Parathyroid adenoma (tissue), 2 donors: ENCODE measurements at regions not wholly inside any gene's neighbourhood (a gene's known extent, or its start where the extent isn't known, plus 50 kb on each side); places are given as distances from the start of the nearest gene placed in this dataset.

ENCODE experiments used
- H2AFZ ChIP-seq: fragments of 300-600 bp; sonication (generic); one replicate; pipeline ENCODE4 v1.7.0; 2017; ENCODE audit warnings: antibody characterized with exemption, mild to moderate bottlenecking
- H3K27ac ChIP-seq: fragments of 300-600 bp; sonication (generic); one replicate; pipeline ENCODE4 v1.7.0; 2017
- H3K27me3 ChIP-seq: fragments of 300-600 bp; sonication (generic); one replicate; pipeline ENCODE4 v1.7.0; 2017; ENCODE audit warnings: low read length; ENCODE audit not compliant: control insufficient read depth, insufficient read depth
- H3K36me3 ChIP-seq: fragments of 300-600 bp; sonication (generic); one replicate; pipeline ENCODE4 v1.7.0; 2017; ENCODE audit warnings: low read length; ENCODE audit not compliant: control insufficient read depth, insufficient read depth
- H3K4me1 ChIP-seq: fragments of 300-600 bp; sonication (generic); one replicate; pipeline ENCODE4 v1.7.0; 2017; ENCODE audit warnings: control low read depth
- H3K4me2 ChIP-seq: fragments of 300-600 bp; sonication (generic); one replicate; pipeline ENCODE4 v1.7.0; 2017; ENCODE audit warnings: low read length
- H3K4me3 ChIP-seq: fragments of 300-600 bp; sonication (generic); one replicate; pipeline ENCODE4 v1.7.0; 2017; ENCODE audit warnings: low read depth, low read length
- H3K79me2 ChIP-seq: fragments of 300-600 bp; sonication (generic); one replicate; pipeline ENCODE4 v1.7.0; 2017; ENCODE audit warnings: control low read depth
- H3K9ac ChIP-seq: fragments of 300-600 bp; sonication (generic); one replicate; pipeline ENCODE4 v1.7.0; 2017; ENCODE audit warnings: mild to moderate bottlenecking
- H3K9me3 ChIP-seq: fragments of 300-600 bp; sonication (generic); one replicate; pipeline ENCODE4 v1.7.0; 2017; ENCODE audit warnings: low read length; ENCODE audit not compliant: control insufficient read depth
- TF ChIP-seq, protein P1 (sequence below): fragments of 300-600 bp; sonication (generic); IDR thresholded peaks from one replicate; pipeline ENCODE4 v1.7.0; 2017; ENCODE audit warnings: antibody characterized with exemption, mild to moderate bottlenecking
- donor health status: primary hyperparathyroidism.

DNA sequence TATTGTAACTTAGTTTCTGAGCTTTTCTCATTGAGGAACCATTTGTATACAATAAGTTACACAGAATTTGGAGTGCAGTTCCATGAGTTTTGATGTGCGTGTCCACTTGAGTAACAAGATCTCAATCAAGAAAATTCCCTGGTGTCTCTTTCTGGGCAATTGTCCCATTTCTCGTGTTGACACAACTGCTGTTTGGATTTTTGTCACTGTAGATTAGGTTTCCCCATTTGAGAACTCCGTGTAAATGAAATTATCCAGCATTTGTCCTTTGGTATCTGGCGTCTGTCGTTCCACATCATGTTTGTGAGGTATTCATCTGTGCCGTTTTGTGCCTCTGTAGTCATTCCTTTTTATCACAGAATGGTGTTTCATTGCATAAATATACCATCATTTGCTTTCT lies 547.0 kb downstream of the TBC1D22A start:
- Histone ChIP-seq H3K79me2 (no peaks in the 10 kb centered on the region), H3K4me3 (no peak overlapping the region), H3K4me2 (no peak overlapping the region), H3K36me3 (no peaks in the 10 kb centered on the region), H3K27ac (no peak overlapping the region), H2AFZ (no peak overlapping the region), H3K9me3 (no peaks in the 10 kb centered on the region), H3K4me1 (no peaks in the 10 kb centered on the region), H3K9ac (no peak overlapping the region), H3K27me3 (no peaks in the 10 kb centered on the region)
- TF ChIP-seq, protein P1, sequence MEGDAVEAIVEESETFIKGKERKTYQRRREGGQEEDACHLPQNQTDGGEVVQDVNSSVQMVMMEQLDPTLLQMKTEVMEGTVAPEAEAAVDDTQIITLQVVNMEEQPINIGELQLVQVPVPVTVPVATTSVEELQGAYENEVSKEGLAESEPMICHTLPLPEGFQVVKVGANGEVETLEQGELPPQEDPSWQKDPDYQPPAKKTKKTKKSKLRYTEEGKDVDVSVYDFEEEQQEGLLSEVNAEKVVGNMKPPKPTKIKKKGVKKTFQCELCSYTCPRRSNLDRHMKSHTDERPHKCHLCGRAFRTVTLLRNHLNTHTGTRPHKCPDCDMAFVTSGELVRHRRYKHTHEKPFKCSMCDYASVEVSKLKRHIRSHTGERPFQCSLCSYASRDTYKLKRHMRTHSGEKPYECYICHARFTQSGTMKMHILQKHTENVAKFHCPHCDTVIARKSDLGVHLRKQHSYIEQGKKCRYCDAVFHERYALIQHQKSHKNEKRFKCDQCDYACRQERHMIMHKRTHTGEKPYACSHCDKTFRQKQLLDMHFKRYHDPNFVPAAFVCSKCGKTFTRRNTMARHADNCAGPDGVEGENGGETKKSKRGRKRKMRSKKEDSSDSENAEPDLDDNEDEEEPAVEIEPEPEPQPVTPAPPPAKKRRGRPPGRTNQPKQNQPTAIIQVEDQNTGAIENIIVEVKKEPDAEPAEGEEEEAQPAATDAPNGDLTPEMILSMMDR: no peak

DNA sequence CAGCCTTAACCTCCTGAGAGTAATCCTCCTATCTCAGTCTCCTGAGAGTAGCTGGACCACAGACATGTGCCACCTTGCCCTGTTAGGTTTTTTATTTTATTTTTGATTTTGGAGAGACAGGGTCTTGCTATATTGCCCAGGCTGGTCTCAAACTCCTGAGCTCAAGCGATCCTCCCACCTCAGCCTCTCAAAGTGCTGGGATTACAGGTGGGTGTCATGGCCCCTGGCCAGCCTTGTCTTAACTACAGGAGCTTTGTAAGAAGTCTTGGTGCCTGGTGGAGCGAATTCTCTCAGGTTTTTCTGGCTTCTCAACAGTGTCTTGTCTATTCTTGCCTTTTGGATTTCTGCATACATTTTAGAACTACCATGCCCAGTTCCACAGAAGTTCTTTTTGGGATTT lies 546.4 kb downstream of the TBC1D22A start:
- Histone ChIP-seq H3K27ac (no peak overlapping the region), H3K4me3 (no peak overlapping the region), H3K4me1 (no peaks in the 10 kb centered on the region), H3K4me2 (no peak overlapping the region), H2AFZ (no peak overlapping the region), H3K9me3 (no peaks in the 10 kb centered on the region), H3K9ac (no peak overlapping the region), H3K27me3 (no peaks in the 10 kb centered on the region), H3K79me2 (no peaks in the 10 kb centered on the region), H3K36me3 (no peaks in the 10 kb centered on the region)
- TF ChIP-seq, protein P1: no peak

DNA sequence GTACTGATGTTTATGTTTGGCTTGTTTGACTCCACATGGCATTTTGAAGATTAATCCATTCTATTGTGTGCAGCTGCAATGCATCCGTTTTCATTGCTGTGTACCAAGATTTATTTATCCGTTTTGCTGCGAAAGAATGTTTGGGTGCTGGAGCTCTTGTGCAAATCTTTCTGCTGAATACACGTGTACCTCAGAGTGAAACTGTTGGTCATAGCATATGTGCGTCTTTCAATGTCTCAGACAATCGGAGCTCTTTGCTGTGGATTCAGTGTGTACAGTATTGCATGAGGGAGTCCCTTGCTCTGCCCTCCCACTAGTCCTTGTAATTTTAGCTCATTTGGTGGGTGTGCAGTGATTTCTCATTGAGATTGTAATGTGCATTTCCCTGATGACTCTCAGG lies 545.4 kb downstream of the TBC1D22A start:
- Histone ChIP-seq H3K79me2 (no peaks in the 10 kb centered on the region), H2AFZ (no peak overlapping the region), H3K4me1 (no peaks in the 10 kb centered on the region), H3K4me3 (no peak overlapping the region), H3K9me3 (no peaks in the 10 kb centered on the region), H3K9ac (no peak overlapping the region), H3K27ac (no peak overlapping the region), H3K36me3 (no peaks in the 10 kb centered on the region), H3K4me2 (no peak overlapping the region), H3K27me3 (no peaks in the 10 kb centered on the region)
- TF ChIP-seq, protein P1: no peak

DNA sequence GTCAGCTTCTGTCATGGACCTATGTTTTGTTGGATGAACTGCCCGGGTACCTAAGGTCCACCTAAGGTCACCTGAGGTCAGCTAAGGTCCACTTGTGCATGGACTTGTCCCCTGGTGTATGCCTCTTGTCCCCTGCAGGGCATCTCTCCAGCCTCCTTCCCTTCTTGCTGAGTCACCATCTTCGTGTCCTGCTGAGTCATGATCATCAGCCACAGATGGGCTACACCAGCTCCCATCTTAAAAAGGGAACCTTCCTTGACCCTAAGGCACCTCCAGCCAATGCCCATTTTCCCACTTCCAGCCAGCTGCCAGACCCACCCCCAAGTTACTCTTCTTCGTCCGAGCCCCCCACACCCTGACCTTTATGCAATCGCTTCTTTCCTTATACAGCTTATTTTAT lies 544.9 kb downstream of the TBC1D22A start:
- Histone ChIP-seq H3K4me1 (no peaks in the 10 kb centered on the region), H3K9me3 (no peaks in the 10 kb centered on the region), H3K4me3 (no peak overlapping the region), H3K36me3 (no peaks in the 10 kb centered on the region), H3K27me3 (no peaks in the 10 kb centered on the region), H3K27ac (no peak overlapping the region), H3K79me2 (no peaks in the 10 kb centered on the region), H2AFZ (no peak overlapping the region), H3K9ac (no peak overlapping the region), H3K4me2 (no peak overlapping the region)
- TF ChIP-seq, protein P1: no peak

DNA sequence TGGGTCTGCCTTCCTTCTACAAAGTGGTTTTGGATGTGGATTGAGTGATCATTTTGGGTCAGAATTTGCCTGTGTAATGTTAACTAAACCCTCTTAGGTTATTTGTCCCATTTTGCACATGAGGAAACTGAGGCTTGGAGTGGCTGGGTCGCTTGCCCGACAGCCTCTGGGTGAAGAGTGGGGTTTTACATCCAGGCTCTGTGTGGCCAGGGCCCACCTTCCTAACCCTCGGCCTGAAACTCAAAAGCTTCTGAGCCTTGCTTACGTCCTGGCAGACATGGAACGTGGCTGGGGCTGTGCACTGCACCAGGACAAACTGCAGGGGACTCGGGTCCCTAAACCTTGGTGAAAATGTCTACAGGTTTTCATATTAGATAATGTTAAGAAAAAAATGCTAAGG lies 542.4 kb downstream of the TBC1D22A start:
- H3K27me3 ChIP-seq: no peaks in the 10 kb centered on the region
- no peaks in the 10 kb centered on the region for H3K36me3 ChIP-seq
- H3K4me1 ChIP-seq: no peaks in the 10 kb centered on the region
- no peaks in the 10 kb centered on the region for H3K9me3 ChIP-seq
- no peak overlapping the region for H2AFZ ChIP-seq
- H3K4me2 ChIP-seq: no peak overlapping the region
- no peak overlapping the region for H3K4me3 ChIP-seq
- no peaks in the 10 kb centered on the region for H3K79me2 ChIP-seq
- H3K27ac ChIP-seq: no peak overlapping the region
- TF ChIP-seq, protein P1: no peak
- H3K9ac ChIP-seq: no peak overlapping the region
